ENCODE measurements at regions not wholly inside any gene's neighbourhood (a gene's known extent, or its start where the extent isn't known, plus 50 kb on each side); places are given as distances from the start of the nearest gene placed in this dataset.

DNA sequence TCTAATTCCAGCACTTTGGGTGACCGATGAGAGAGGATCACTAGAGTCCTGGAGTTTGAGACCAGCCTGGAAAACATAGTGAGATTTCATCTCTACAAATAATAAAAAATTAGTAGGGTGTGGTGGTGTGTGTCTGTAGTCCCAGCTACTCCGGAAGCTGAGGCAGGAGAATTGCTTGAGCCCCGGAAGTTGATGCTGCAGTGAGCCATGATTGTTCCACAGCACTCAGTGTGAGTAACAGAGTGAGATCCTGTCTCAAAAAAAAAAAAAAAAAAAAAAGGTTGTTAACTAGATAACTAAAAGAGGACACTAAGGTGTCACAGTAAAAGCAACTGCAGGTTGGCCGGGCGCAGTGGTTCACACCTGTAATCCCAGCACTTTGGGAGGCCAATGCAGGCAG is 121.3 kb upstream of the MAX start:
- no peak for TF ChIP-seq POLR2A (IDR thresholded peaks at IDR 0.05)
- TF ChIP-seq, protein P1, sequence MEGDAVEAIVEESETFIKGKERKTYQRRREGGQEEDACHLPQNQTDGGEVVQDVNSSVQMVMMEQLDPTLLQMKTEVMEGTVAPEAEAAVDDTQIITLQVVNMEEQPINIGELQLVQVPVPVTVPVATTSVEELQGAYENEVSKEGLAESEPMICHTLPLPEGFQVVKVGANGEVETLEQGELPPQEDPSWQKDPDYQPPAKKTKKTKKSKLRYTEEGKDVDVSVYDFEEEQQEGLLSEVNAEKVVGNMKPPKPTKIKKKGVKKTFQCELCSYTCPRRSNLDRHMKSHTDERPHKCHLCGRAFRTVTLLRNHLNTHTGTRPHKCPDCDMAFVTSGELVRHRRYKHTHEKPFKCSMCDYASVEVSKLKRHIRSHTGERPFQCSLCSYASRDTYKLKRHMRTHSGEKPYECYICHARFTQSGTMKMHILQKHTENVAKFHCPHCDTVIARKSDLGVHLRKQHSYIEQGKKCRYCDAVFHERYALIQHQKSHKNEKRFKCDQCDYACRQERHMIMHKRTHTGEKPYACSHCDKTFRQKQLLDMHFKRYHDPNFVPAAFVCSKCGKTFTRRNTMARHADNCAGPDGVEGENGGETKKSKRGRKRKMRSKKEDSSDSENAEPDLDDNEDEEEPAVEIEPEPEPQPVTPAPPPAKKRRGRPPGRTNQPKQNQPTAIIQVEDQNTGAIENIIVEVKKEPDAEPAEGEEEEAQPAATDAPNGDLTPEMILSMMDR (IDR thresholded peaks at IDR 0.05) = no peak
